HTR-8/SVneo (cell line): ENCODE measurements at regions not wholly inside any gene's neighbourhood (a gene's known extent, or its start where the extent isn't known, plus 50 kb on each side); places are given as distances from the start of the nearest gene placed in this dataset.
A peak's percentile ranks its signal among the peaks of the same experiment; 100 is the strongest.
"Not testable (repeated sequence)": the region's sequence is repeated elsewhere in the genome, so short reads cannot be mapped to it uniquely, and the experiment has no call there.

Experiments used
- DNase-seq: peaks from one replicate; pipeline ENCODE4 v3.0.0; 2011; ENCODE audit warnings: low spot score, mixed read lengths; ENCODE audit not compliant: insufficient read length
- FAIRE-seq: peaks from 2 replicates; lab custom pipeline; 2011; peaks lifted over from hg19 to GRCh38; lab: Jason Lieb, UNC

DNA sequence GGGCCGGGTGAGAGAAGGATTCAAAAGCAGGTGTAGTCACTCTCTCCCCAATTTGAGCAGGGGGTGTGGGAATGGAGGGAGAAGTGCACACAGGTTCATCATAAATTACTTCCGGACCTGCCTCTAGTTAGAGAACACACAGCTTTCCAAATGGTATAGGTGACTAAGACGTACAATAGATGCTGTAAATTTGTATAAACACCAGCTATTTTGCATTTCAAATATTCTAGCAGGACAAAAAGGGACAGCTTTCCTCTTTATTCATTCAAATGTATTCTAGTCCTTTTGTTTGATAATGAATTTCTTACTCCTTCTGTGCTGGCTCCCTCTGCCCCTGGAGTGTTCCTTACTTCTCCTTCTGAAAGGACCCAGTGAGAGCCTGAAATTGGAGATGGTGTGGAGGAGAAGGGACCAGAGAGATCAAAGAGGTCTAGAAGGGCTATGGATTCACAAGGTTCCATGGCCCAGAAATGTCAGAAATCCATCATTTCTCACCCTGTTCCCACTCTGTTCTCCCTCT lies 53.2 kb upstream of the SH3BP4 start:
- no peak for FAIRE-seq
- no peak for DNase-seq

DNA sequence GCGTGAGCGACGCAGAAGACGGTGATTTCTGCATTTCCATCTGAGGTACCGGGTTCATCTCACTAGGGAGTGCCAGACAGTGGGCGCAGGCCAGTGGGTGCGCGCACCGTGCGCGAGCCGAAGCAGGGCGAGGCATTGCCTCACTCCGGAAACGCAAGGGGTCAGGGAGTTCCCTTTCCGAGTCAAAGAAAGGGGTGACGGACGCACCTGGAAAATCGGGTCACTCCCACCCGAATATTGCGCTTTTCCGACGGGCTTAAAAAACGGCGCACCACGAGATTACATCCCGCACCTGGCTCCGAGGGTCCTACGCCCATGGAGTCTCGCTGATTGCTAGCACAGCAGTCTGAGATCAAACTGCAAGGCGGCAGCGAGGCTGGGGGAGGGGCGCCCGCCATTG lies 63.4 kb upstream of the SH3BP4 start:
- FAIRE-seq, DNase-seq: not testable (repeated sequence)

DNA sequence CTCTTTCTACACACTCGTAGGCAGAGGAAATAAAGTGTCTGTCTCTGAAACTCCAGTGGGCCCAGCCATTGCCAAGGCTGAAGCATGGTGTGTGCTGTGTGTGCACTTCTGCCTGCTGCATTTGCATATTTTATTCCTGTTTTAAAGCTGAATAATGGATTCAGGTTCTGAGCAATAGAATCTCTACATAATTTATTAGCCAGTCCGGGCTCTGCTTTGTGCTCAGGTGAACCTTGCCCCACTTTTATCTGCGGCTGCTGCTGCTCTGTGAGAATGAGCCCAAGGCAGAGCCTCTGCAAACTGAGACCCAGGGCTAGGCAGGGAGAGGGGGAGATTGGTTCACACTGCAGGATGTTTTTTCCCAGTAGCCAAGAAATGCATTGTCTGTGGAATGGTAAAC lies 64.6 kb upstream of the SH3BP4 start:
- FAIRE-seq (no peak), DNase-seq (no peak)

DNA sequence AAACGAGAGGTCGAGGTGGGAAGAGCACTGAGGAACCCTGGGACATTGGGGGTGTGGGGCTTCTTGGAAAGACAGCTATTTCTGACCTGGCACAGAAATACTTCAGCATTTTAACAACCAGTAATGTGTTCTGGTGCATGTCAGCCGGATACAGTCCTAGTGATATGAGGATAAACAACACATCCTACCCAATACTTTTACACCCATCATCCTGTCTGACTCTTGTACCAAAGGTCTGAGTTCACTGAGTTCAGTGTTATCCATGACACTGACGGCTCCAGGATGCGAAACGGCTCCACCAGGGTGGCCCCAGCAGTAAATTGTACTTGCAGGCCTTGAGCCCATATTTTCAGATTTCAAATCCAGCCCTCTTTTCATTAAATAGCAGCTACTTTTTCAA lies 65.9 kb upstream of the SH3BP4 start:
- no peak for DNase-seq
- FAIRE-seq = no peak

DNA sequence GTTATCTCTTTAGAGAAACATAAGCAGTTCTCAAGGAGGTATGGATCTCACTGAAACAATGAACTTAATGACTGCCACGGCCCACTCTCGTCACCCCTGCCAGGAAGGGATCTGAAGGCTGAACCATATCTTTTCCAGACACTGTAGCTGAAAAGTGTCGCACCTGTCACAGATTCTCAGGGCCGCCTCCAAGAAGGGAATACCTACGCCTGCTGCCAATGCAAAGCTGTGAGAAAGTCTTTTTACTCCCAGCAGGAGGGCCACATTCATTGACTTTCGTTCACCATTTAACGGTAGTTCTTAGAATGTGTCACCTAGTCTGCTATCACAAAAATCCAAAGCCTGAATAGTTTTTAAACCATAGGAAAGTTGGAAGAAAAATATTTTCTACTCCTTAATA lies 66.7 kb upstream of the SH3BP4 start:
- no peak for FAIRE-seq
- DNase-seq = no peak

DNA sequence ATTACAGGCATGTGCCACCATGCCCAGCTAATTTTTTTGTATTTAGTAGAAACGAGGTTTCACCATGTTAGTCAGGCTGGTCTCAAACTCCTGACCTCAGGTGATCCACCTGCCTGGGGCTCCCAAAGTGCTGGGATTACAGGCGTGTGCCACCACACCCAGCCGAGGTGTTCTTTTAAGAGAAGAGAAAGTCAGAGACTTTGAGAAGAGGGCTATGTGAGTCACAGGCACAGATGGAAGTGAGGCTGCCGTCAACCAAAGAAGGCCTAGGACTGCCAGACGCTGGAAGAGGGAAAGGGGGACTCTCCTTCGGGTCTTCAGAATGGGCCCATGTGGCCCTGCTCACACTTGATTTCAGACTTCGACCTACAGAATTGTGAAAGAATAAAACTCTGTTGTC lies 67.2 kb upstream of the SH3BP4 start:
- DNase-seq = no peak
- FAIRE-seq = no peak

DNA sequence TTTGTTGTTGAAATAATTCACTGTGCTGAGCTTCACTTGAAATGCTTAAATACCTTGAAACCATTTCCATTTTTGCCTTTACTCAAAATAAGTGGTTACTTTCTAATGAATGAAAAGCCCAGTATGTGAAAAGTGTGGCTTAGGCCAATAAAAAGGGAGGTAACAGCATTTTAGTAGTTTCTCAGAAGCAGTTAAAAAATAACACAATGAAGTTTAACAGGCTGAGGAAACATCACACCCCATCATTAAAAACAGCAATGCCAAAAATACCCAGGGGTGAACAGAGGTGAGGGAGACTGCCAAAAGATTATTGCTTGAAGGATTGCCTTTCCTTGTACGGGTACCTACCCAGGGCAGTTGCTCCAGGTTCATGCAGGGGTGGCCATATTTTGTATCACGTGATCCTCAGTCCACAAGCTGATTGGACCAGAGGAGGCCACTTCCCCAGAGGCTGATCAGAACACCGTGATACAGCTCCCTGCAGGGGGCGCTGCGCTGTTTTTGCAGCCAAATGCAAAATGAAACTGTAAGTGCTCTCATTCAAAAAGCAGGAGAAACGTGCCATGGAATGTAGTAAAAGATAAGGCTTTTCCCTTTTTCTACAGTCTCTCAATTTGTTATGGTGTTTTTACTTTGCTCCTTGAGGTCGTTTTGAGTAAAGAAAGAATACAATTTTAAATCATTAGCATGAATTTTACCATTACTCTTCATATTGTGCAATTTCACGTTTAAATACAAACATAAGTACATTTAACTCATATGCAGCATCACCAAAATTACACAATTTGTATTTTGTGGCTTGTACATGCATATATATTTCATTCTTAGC lies 70.2 kb upstream of the SH3BP4 start:
- FAIRE-seq (peak; percentile 54), DNase-seq (peak; percentile 98)

DNA sequence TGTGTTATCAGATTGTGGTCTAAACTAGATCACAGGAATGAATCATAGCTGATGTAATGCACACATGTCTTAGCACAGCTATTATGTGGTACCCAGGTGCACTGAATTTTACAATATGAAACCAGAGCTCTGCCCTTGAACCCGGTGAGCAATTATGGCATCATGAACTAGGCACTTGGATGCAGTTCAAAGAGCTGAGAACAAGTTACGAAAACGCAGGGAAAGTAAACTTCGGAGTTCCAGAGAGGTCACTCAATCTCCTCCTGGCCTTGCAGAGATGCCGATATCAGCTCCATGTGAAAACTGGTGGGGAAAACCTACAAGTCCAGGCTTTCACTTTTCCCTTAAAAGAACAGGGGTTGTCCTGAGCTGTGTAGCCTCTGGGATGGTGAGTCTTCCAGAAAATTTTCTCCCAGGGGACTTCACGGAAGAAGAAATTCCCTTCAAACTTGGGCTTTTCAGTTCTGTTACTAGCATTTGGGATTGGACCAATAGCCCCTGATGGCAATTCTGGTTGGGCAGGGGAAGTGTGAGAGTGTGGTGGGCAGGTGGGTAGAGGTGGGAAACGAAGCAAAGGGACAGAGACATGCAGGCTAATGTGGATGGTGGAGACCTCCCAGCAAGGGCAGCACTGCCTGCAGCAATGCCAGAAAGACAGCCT lies 71.1 kb upstream of the SH3BP4 start:
- DNase-seq (peak; percentile 35), FAIRE-seq (peak; percentile 85)

DNA sequence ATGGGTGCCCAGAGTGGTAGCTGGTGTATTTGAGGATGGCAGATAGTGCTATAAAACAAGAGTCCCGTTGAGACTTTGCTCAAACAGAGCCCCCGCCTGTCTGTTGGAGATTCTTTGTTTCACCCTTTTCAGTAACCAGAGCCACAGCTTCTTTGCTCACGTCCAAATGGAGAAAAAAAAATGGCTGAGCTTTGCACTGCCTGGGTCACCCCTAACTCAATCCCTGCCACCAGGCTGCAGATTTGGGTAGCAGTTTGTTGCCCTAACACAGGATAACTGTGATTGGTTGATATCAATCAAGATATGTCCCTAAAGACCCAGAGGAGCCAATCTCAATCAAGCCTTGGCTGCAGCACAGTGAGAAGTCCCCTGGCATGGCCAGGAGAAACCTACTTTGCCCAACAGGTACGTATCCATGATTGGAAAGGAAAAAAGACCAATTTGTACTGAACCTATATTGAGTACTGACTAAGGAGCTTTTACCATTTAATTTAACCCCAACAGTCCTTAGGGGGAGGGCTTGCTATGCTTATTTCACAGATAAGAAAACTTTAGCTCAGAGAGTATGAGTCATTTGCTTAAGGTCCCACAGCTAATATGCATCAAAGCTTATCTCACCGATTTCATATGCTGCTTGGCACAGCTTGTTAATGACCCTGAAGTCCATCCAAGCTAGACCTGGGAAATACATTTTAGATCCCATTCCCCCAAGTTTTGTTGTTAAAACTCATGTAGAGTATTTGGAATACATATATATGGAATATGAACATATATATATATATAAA lies 72.0 kb upstream of the SH3BP4 start:
- peak; percentile 28 for DNase-seq
- FAIRE-seq = peak; percentile 44

DNA sequence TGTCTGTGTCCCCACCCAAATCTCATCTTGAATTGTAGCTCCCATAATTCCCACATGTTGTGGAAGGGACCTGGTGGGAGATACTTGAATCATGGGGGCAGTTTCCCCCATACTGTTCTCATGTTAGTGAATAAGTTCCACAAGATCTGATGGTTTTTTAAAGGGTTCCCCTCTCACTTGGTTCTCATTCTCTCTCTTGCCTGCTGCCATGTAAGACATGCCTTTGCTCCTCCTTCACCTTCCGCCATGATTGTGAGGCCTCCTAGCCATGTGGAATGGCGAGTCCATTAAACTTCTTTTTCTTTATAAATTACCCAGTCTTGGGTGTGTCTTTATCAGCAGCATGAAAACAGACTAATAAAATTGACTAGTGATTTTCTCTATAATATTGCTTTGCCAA lies 75.2 kb upstream of the SH3BP4 start:
- FAIRE-seq, DNase-seq: not testable (repeated sequence)

DNA sequence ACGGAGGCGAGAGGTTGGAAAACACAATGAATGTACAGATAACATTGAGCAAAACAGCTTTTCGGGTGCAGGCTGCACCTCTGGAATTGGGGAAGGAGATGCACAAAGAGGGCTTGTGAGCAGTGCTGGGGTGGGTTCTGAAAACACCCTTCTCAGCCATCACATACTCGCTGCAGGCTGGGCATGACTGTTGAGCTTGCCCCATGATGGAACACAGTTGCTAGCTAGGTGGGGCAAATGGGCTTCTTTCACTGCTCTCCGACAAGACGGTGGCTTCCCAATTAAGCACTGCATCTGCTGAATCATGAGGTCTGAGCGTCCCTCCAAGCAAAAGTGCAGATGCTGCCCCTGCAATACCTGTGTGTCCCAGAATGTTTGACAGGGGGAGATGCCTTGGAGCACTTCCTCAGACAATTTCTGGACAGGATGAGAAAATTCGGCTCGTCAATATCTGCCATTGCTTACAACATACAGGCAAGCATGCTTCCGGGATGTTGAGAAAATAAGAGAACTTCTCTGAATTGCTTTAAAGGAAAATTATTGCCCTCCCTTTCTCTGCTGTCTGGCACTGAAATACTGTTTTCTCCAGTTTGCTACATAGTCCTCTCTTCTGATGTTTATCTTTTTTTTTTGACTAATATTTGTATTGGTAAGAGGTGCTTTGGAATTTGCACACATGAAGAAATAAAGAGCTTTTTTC lies 77.3 kb upstream of the SH3BP4 start:
- DNase-seq (no peak), FAIRE-seq (no peak)

DNA sequence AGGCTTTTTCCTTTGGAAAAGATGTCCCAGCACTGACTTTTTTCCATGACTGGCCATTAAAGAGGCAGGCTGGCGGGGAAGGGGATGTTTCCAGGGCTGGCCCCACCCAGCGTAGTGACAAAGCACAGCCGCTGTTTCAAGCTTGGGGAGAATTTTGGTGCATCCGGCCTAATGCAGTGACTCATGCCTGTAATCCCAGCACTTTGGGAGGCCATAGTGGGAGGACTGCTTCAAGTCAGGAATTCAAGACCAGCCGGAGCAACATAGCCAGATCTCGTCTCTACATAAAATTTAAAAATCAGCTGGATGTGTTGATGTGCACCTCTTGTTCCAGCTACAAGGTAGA lies 78.0 kb upstream of the SH3BP4 start:
- FAIRE-seq (no peak), DNase-seq (no peak)

DNA sequence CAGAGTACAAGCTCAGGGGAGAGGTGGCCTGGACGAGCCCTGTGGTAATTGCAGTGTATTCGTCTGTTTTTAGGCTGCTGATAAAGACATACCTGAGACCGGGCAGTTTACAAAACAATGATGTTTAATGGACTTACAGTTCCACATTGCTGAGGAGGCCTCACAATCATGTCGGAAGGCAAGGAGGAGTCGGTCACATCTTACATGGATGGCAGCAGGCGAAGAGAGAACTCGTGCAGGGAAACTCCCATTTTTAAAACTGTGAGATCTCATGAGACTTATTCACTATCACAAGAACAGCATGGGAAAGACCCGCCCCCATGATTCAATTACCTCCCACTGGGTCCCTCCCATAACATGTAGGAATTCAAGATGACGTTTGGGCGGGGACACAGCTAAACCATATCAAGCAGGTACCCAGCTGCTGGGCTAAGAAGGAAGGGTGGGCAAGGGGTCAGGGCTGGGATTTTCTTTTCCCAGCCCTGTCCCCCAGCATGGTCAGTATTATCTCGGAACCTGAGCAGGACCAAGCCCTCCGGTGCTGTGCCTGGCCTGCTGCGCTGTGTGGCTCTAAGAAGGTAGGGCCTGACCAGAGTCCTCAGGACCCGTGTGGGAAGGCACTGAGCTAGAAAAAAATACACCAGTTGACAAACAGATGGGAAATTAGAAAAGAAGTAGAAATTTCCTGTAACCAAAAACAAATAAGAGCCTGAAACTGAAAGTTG lies 78.6 kb upstream of the SH3BP4 start:
- no peak for FAIRE-seq

DNA sequence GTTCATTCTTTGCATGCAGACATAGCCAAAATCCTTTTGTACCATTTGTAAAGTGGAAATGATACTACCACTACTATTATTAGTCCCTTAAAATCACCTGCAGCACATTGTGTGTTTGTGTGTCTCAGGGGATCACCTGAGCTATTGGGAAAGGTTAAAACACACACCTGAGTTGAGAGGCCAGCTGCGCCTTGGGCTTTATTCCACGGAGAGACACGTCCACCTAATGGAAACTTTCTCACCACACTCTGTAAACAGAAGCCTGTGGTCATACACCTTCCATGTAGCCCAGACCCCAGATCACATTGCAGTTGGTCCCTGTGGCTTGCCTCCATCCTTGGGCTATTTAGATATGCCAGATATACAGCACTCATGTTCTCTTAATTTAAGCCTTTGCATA lies 81.8 kb upstream of the SH3BP4 start:
- no peak for FAIRE-seq
- DNase-seq = no peak

More for the DNA sequence above, 78.6 kb upstream of the SH3BP4 start:
- no peak for DNase-seq

DNA sequence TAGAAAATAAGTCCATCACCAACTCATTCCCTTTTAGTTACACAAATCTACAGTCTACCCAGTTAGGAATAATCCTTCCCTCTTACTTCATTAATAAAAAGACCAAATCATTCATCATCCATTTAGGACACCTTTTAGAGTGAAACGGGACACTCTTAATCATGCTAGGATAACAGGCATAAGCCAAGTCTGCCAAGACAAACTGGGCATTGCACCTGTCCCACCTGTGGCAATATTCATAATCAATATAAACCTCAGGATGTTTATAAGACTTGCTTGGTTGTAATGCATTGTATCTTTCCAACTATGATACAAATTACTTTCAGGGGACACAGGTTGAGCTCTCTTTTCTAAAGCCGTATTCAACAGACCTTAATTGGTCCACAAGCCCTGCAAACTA lies 82.7 kb upstream of the SH3BP4 start:
- DNase-seq = no peak

DNA sequence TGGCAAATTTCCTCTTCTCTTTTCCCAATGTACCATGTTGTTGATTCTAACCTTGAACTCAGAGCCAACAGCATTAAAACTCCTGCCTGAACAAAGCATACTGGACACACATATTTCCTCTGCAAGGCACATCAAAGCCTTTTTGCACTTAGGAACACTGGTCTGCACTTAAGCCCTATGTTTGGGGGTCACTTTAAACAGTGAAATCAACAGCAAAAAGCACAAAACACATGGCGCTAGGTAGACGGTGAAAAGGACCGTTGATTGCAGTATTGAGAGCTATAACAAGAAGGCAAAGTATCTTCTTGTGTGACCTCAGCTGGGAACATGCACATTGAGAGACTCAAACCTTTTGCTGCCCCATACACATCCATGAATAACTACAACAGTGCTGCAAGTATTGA lies 83.9 kb upstream of the SH3BP4 start:
- no peak for DNase-seq
- FAIRE-seq = no peak

More for the DNA sequence above, 82.7 kb upstream of the SH3BP4 start:
- FAIRE-seq = no peak

DNA sequence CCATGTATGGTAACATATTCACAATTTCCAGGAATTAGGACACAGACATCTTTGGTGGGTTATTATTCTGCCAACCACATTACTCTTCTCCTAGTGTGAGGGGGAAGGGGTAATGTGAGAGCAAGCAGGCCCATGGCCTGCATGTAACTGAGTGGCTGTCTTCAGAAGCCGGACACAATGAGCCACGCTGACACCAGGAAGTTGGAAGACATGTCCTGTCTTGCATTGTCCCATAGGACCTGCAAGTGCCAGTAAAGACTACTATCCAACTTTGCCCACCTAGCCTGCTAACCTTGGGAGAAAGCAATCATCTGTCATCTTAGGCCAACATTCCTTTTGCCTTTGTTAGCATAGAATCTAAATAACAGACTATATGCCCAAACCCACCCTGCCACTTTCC lies 86.2 kb upstream of the SH3BP4 start:
- DNase-seq (no peak), FAIRE-seq (no peak)

DNA sequence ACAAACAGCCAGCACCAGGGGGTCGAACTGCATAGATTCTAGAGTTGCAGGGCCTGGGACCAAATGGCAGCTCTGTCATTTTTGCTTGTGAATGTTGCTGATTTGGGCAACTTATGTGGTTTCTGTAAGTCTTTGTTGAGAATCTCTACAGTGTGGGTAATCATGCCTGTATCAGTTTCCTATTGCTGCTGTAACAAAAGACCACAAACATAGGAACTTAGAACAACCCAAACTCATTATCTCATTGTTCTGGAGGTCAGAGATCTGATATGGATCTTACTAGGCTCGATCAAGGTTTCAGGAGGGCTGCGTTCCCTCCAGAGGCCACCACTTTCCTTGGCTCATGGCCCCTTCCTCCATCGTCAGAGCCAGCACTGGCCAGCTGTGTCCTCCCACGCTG lies 86.8 kb upstream of the SH3BP4 start:
- DNase-seq = no peak
- FAIRE-seq = no peak

DNA sequence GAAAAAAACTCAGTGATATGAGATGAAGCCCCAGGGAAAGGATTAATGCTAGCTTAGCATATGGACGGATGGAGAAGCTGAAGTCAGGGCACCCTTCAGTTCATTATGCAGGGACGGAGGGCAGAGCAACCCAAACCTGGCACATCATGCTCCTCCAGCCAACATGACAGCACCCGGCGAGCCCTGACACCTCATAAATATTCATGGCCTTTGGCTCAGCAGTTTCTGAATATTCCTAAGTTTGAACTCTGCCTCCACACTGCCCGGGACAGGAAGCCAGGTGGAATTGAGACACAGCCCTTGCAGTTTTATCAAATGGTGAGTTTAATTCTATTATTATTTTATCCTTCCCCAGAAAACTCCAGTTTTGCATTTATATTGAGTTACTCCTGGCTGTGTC lies 87.3 kb upstream of the SH3BP4 start:
- FAIRE-seq (no peak), DNase-seq (no peak)
